HCEC 1CT (cell line): ENCODE measurements at regions not wholly inside any gene's neighbourhood (a gene's known extent, or its start where the extent isn't known, plus 50 kb on each side); places are given as distances from the start of the nearest gene placed in this dataset.

Experiments
- DNase-seq: peaks from one replicate; pipeline ENCODE4 v3.0.0-alpha.2; 2017

DNA sequence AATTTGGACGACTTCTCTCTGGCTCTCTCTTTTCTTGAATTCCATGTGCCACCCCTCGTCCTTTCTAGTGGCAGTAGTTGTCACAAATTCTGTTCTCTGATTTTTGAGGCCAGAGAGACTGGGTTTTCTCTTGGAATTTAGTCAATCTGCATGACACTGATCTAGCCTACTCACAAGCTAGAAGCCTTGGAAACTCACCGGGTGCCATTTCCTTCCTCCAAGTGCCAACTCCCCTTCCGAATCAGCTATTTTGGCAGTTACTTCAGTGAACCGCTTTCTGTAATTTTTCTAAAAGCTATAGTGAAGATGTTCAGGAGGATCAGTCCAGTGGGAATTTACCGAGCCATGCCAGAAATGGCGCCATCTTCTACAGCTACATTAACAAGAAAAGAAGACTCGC lies 228.9 kb downstream of the PMP22 start:
- no peak for DNase-seq

DNA sequence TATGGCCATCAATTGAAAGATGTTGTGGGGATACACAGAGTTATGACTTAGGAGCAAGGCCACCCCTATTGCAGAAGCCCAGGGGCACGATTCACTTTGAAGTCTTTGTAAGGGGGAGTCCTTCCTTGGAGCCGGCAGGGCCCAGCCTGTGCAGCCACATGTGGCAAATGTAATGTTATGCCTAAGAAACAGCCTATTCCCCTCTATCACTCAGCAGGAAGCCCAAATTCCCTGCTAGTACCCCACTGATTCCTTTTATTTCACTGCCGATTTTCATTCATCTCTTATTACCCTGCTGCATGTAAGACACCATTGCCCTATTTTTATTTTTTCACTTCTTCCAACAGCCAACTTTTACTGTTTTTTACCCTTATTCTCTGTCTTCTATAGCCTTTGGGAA lies 233.2 kb downstream of the PMP22 start:
- no peak for DNase-seq

DNA sequence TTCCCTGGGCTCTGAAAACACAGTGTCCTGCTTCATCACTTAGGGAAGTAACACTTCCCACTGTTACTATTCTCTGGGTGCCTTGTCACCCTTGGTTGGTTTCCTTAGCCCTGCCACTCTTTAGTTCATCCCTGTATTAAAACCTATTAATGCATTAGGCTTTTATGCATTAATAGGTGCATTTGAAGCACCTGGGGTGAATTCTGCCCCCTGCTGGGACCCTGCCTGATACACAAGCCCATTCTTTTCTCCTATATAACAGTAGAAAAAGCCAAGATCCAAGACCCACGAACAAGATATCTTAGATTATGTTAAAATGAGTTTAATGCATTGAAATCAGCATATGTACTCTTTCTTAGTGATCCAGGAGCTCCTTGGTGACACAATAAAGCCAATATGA lies 235.7 kb downstream of the PMP22 start:
- DNase-seq: no peak

DNA sequence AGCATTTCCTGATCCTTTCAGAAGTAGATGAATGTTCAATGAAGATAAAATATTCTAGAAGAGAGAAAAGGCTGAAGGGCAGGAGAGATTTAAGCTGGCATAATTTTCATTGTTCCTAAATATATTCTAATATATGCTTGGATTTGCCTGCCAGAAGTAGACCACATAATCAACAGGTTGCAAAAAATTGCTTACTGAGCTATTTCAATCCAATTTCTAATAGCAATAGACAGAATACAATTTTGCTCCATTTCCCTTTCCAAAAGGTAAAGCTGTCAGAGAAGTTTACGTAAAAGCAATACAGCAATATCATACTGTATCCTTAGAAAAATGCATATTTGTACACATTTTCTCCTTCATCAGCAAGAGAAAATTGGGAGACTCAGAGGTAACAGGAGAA lies 237.3 kb downstream of the PMP22 start:
- DNase-seq: no peak

DNA sequence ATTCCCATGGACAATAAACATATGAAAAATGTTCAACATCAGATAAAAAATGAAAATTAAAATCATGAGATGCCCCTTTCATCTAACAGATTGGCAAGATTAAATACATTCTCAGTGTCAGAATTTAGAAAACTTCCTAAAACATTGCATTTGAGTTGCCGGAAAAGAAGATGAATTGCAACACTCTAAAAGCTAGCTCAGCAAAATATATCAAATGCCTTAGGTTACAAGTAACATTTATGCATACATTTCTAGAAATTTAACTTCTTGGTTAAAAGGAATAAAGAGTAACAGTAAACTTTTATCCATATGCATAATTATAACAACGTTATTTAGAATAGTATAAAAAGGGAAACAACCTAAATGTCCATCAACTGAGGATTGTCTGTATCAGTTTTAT lies 239.0 kb downstream of the PMP22 start:
- DNase-seq: no peak

DNA sequence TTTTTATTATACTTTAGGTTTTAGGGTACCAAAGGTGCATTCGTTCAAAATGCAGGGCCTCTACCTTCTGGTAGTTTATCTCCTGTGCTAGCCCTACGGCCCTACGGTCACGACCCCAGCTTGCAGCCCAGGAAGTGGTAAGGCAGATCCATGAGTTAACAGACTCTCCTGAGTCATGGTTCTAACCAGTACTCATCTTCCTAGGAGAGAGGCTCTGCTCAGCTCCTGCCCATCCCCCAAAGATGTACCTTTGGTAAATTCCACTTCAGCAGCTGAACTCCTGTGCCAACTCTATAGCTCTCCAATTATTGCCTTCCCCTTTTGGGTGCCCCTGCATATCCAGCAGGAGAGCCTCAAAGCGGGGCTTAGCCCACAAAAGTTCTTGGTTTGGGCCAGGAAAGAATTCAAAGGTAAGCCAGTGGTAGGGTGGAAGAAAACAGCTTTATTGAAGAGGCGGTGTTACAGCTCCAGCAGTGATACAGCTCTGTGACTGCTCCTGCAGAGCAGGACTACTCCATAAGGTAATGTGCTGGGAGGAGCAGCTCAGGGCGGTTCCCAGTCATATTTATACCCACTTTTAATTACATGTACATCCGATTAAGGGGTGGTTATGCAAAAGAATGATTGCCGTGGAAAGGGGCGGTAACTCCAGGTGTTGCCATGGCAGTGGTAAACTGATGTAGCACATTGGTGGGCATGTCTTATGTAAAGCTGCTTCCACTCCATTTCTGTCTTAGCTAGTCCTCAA lies 241.4 kb downstream of the PMP22 start:
- no peak for DNase-seq

DNA sequence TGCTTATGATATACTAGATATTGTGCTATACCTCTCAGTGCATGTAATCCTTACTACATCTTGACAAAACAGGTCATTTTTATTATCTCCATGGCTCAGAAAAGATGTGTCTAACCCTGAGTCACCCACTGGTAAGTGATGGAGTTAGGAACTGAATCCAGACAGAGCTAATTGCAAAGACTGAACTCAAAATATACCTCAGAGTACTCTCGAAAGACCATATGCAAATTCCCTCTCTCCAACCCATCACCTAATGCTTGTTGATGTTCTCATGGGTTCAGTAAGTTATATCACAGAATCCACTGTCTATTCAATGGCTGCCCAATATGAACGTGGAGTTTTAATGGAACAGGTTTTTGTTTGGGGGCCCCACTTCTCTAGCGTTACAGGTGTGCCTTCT lies 246.0 kb downstream of the PMP22 start:
- no peak for DNase-seq

DNA sequence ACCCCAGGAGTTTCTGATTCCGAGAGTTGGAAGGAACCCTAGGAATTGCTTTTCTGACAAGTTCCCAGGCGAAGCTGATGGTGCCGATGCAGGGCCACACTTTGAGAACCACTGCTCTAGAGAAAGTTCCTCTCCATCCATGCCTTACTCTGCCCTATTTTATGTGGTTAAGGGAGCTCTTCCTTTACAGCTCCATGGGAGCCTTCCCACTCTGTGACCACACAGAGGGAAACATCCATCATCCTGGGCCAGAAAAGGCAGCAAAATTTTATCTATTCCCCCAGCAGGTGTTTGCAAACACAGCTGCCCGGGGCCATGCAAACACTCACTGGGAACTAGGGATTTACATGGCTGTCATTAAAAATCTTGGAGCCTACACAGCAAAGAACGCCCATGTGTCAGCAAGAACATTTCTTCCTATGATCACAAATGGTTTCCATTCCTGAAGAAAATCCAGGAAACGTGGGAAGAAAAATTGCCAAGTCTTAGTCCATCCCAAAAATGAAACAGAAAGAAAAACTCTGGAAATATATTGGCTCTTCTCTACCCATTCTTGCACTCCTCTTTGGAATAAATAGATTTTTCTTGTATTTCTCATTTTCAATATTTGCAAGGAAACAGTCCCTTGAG lies 252.7 kb downstream of the PMP22 start:
- no peak for DNase-seq

DNA sequence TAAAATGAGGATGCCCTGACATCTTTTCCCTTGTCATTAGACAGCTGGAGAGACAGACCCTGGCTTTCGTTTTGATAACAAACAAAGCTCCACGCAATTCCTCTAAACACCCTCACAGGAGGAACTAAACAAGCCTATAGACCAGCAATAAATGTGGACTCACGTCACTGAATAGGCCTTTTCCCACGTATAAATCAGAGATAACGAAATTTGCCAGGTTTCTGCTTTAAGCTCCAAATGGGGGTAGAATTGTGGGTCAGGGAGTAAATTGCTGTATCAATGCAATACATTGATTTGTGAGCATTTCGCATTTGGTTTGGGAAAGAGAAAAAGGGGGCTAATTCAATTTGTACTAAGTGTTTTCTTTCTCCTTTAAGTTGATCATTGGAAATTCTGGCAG lies 256.0 kb downstream of the PMP22 start:
- no peak for DNase-seq

DNA sequence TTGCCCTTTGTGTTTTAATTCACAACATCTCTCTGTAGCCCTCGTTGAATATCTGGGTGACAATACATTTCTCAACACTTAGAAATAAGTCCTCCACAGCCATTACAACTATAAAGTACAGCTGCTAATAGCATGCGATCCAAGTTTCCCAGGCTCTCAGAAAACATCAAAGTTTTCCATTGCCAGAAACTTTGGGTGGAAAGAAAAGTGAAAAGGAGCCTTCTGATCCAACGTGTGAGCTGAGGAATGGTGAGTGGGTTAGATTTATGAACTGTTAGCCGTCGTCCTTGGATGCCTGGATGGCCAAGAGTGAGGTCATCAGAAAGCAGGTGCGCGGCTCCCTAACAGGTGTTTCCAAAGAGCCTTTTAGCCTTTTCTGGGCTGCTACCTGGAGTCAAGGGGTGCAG lies 258.0 kb downstream of the PMP22 start:
- DNase-seq: no peak

DNA sequence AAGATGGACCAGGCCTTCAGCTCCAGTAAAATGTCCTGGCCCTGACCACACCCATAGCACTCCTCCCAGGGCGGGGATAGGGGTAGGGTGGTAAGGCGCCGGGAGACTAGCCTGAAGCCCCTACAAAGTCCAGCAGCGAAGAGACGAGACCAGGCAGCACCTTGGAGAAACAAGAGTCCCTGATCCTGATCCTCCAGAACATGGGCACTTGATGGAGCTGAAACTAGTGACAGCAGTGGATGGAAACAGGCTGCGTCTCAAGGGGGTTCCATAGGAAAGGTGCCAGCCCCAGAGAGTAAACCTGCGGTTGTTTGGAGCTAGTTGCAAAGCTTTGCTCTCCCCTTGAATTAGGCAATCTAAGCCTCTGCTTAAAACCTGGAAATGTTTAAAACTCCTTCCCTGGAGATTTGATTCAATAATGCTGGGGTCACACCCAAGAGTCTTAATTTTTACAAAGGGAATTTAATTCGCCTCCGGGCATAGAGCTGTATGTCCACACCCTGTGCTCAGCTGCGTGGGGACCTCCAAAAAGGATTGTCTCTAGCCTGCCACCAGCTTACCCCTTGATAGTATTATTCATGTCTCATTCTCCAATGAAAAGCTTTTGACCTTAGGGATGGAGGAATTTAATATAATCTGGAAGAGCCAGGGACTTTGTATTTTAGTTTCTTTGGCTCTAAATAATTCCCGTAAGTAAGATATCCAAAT lies 258.6 kb downstream of the PMP22 start:
- DNase-seq: no peak

DNA sequence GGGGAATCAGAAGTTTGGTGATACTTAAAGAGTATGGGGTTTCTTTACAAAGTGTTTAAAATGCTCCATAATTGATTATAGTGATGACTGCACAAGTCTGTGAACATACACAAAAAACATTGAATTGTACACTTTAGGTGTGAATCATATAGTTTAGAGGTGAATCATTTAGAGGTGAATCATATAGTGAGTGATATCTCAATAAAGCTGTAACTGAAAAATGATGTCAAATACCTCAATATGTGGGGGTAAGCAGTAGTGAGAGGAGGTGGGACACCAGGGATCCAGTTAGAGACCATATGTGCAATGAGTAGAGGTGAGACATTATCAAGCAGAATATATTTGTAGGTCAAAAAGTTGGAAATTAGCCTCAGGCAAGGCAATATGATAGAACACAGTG lies 264.5 kb downstream of the PMP22 start:
- no peak for DNase-seq

DNA sequence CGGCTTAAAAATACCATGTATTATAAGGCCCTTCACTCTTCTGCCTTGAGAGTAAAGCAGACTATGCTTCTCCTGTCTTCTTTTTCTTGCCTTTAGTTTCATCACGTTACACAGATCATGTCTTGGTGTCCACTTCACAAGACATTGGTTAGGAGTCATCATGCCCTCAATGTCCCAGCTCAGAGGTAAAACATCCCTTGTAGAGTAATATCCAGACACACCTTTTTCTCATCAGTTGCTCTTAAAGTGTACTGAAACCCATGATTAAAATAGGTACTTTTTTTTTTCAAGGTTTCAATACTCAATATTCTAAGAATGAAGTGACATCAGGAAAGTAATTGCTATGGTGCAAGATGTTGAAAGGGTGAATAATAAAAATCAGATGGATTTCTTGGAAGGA lies 267.8 kb downstream of the PMP22 start:
- DNase-seq: no peak

DNA sequence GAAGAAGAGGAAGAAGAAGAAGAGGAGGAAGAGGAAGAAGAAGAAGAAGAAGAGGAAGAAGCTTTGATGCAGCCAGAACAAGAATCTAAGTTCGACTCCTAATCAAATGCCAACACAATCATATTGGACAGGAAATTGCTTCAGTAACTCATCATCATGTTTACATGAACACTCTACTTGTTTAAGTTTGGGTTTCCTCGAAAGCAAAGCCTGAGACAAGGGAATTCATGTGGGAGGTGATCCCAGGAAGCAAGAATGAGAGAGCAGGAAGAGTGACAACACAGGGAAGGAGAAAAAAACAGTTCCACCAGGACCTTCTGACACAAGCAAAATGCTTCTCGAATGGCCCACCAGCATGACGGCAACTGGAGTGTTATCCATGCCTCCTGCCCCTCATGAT lies 279.0 kb downstream of the PMP22 start:
- DNase-seq: no peak

DNA sequence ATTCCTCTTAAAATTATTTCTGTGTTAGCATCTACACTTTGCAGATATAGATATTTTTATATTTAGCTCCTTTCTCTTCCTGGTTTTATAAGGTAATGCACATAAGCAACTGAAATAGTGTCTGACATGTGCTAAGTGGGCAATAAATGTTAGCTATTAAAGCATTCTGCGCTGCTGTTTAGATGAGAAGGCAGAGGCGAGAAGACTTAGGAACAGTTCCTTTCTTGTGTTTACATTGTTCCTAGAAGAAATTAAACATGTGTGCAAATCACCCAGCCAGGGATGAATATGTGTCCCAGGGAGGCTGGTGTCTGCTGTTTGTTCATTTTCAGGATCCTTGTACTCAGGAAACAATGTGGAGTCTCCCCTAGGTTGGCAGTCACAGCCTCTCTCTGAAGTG lies 292.3 kb downstream of the PMP22 start:
- no peak for DNase-seq

DNA sequence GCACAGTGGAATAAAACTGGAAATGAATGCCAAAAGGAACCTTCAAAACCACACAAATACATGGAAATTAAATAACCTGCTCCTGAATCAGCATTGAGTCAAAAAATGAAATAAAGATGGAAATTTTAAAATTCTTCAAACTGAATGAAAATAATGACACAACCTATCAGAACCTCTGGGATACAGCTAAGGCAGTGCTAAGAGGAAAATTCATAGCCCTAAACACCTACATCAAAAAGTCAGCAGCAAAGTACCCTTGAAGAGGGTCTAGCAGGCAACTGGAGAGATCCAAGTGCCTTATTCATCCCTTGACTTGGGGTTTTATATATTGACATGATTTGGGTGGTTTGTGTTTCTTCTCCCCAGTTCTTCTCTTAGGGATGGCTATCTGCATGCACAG lies 294.1 kb downstream of the PMP22 start:
- DNase-seq: no peak

DNA sequence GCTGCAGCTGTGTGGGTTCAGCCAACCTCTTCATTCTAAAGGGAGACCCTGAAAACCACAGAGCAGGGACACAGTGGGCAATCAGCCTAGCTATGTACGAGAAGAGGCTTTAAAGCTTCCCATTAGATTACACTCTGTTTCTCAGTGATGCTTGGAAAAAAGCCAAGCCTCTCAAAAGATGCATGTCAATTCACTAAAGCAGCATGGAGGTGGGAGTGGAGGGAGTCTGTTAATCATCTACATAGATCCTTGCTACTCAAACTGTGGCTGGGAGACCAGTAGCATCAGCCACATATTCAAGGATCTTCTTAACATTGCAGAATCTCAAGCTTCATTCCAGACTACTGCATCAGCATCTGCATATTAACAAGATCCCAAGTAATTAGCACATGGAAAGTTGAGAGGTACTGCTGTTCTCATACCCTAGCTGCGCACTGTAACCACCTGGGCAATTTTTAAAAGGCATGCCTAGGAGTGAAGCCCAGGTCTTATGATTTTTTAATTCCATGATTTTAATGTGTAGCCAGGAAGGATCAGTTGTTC lies 305.9 kb downstream of the PMP22 start:
- no peak for DNase-seq

DNA sequence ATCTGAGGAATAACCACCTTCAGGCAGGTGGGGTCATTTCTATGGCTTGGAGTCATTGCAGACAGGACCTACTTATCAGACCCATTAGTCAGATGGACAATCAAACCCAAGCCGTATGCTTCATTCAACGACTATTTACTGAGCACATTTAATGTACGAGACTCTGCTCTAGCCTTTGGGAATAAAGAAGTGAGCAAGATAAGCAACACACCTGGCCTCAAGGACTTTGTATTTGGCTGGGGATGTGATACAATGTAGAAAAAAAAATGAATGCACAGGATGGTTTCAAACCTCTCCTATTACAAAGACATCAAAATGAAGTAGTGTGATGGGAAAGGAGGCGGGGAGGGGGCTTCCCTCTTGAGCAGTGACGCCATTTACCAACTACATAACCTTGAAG lies 311.7 kb downstream of the PMP22 start:
- no peak for DNase-seq

DNA sequence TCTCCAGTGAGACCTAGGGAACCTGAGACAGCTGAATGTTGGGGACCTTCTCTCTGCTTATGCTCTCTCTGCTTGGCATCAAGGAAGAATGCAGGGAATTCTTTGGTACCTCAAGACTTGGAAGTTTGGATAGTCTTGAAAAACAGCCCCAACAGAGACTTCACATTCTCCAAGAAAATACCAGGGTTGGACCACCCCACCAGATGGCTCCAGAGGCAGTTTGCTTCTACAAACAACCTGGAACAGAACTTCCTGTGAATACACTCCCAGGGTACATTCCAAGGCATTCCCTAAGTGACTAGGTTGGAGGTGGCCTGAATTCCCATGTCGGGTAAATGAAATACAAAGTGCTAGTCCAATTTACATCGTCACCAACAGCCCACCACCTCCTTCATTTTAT lies 314.4 kb downstream of the PMP22 start:
- no peak for DNase-seq

DNA sequence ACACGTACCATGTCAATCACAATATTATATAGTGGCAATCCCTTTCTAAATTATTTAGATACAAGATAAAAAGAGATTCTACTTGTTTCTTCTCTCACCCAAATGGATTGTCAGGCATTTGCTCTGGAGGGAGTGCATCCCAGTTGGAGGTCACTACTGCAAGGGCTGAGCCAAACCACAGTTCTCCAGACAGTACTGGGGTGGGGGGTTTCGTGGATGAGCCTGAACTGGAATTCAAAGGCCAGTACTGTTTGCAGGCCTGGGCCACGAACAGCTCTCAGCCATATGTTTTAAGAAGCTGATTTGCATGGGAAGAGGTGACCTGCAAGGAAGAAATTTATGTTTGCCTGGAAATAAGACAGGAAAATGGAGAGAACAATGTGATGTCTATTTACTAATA lies 314.9 kb downstream of the PMP22 start:
- DNase-seq: no peak

DNA sequence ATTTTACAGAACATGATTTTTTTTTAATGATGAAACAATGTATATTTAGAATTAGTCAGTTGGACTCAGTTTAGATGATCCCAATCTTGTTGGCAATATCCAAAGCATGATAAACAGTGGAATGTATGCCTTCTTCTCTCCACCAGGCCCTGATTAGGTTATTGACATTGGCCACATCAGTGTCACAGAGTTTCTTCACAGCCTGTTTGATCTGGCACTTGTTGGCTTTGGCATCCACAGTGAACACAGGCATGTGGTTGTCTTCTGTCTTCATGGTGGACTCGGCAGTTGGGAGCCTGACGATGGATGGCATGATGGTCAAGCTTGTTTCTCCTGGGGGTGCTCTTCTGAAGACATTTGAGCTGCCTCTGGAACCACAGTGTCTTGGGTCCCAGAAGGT lies 317.5 kb downstream of the PMP22 start:
- DNase-seq: no peak

DNA sequence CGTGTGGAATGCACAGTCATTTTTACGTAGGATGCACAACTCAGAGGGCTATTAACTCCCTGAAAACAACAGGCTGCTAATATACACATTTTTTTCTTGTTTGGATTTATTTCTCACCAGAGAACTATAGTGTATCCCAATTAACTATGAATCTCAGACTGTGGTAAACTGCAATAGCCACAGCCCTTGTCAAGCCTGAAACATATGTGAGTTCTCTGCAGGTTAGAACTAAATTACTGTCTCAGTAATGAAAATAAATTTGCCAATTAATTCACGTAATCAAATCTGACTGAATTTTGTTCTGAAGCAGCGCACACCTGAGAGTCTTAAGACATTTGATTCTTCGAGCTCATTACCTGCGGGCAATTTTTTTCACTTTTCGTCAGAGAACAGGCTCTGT lies 318.6 kb downstream of the PMP22 start:
- DNase-seq: no peak

DNA sequence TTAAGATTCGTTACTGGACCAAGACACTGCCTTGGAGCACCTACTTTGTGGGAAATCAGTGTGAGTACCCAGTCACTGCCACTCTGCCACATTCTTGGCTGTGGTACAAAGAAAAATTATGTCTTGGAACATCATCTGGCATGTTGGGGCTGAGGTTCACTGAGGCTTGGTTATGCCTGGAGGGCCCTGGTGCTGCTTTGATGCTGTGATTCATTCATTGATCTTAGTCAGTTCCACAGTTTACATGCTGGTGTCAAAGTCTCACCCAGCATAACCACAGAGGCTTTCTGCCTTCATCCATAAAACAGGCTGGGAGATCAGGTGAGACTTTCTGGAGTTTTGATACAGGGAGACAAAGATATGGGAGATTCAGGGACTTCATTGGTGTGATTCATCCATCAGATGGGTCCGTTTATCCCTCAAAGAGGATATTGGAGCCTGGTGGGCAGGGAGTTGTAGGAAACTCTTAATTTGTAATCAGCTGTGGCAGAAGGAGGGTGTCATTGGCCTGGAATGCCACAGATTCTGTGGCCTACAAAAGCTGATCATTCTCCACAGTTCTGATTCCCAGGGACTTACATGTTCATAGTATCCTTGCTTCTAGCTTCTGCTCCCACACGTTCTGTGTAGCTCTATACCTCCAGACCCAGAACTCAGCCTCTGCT lies 322.5 kb downstream of the PMP22 start:
- DNase-seq: peak; percentile 39

DNA sequence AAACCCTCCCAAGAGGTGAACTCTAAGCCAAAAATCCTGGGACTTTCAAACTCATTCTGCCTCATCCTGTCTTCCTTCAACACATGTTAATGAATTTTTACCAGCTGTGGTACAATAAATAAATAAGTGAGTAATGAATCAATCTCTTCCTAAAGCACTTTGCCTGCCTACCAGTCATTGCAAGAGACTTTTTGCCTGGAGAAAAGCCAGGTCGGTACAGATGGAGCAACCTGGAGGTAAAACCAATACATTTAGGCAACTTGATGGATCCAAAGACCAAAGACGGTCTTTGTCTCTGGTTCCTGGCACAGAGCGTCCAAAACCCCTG lies 324.2 kb downstream of the PMP22 start:
- DNase-seq: peak; percentile 68
